DMS53 (cell line): ENCODE measurements at regions not wholly inside any gene's neighbourhood (a gene's known extent, or its start where the extent isn't known, plus 50 kb on each side); places are given as distances from the start of the nearest gene placed in this dataset.

ENCODE experiments used
- DNase-seq: peaks from one replicate; lab custom pipeline; 2025; lab: John Stamatoyannopoulos, UW

- no peak for DNase-seq
Observed at GRCh38 chr17:77379065-77379428, 238.3 kb downstream of the SEC14L1 start.

GRCh38 chr17:77379832-77380231, 239.1 kb downstream of the SEC14L1 start:
- no peak for DNase-seq

GRCh38 chr17:77380395-77381184, 239.8 kb downstream of the SEC14L1 start:
- no peak for DNase-seq

GRCh38 chr17:77381185-77381700, 240.5 kb downstream of the SEC14L1 start:
- DNase-seq: no peak

- DNase-seq: no peak
Observed at GRCh38 chr17:77381731-77382130, 241.0 kb downstream of the SEC14L1 start.

GRCh38 chr17:77382356-77382911, 241.7 kb downstream of the SEC14L1 start:
- DNase-seq: no peak

- DNase-seq: no peak
Observed at GRCh38 chr17:77382966-77383612, 242.3 kb downstream of the SEC14L1 start.

GRCh38 chr17:77383613-77384608, 243.1 kb downstream of the SEC14L1 start:
- no peak for DNase-seq

- DNase-seq: no peak
Observed at GRCh38 chr17:77385750-77386501, 245.2 kb downstream of the SEC14L1 start.

GRCh38 chr17:77386502-77387192, 245.9 kb downstream of the SEC14L1 start:
- DNase-seq: no peak

- no peak for DNase-seq
Observed at GRCh38 chr17:77387891-77388290, 247.1 kb downstream of the SEC14L1 start.

GRCh38 chr17:77388384-77389306, 247.9 kb downstream of the SEC14L1 start:
- no peak for DNase-seq

GRCh38 chr17:77390870-77391269, 250.1 kb downstream of the SEC14L1 start:
- DNase-seq: no peak

GRCh38 chr17:77391668-77392375, 251.1 kb downstream of the SEC14L1 start:
- DNase-seq: no peak

- DNase-seq: no peak
Observed at GRCh38 chr17:77392376-77393273, 251.9 kb downstream of the SEC14L1 start.

GRCh38 chr17:77393274-77393600, 252.5 kb downstream of the SEC14L1 start:
- no peak for DNase-seq

GRCh38 chr17:77393867-77394539, 253.2 kb downstream of the SEC14L1 start:
- DNase-seq: no peak
